HK-2 (cell line): ENCODE measurements at regions not wholly inside any gene's neighbourhood (a gene's known extent, or its start where the extent isn't known, plus 50 kb on each side); places are given as distances from the start of the nearest gene placed in this dataset.
"Not testable (repeated sequence)": the region's sequence is repeated elsewhere in the genome, so short reads cannot be mapped to it uniquely, and the experiment has no call there.

Source experiments
- DNase-seq: peaks from one replicate; pipeline ENCODE4 v3.0.0-alpha.2; 2018; ENCODE audit not compliant: unreplicated experiment

DNA sequence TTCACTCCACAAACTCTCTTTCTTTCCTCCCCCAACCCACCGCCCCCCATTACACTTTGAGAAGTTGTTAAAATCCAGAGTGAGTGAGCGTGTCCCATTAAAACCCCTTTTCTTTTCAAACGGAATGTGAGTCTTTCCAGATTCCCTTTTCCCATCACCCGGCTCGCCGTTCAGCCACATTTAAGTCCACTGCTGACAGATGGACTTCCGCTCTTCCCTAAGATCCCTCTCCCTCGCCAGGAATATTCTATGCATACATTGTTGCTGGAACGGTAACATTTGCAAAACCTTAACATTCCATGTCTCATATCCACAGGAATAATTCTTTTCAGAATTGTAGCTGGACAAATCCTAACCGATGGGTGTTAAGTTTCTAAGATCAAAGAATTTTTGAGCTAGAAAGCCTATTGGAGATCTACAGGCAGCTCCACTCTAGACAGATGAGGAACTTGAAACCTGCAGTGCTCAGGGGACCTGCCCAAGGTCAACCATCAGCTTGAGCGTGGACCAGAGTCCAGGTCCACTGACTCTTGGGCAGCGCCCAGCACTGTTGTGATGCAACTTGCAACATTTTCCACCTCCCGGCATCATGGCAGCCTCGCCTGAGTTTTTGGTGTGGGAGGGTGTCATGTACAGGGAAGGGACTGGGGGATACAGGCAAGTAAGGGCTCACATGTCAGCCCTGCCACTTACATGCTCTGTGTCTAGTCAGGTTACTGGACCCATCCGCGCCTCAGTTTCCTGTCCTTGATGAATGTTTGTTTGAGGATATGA, 500.1 kb downstream of the CCDC171 start:
- no peak for DNase-seq

DNA sequence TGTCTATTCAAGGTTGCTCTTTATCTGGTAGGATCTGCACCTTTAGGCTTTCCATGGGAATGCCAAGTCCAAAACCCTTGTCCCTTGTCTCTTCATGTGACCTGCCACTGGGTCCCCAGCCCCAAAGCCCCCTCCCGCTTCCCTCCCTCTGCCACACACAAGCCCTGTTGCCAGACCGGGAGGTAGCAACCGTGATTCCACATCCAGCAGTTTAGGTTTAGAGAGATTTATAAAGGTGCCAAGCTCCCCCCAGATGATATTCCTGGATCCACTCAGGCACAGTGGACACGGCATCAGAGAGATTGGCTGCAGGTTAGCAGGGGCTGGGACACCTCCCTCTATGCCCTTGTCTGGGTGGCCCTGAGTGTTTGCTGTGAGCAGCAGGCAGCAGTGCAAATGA, 504.7 kb downstream of the CCDC171 start:
- DNase-seq = no peak

DNA sequence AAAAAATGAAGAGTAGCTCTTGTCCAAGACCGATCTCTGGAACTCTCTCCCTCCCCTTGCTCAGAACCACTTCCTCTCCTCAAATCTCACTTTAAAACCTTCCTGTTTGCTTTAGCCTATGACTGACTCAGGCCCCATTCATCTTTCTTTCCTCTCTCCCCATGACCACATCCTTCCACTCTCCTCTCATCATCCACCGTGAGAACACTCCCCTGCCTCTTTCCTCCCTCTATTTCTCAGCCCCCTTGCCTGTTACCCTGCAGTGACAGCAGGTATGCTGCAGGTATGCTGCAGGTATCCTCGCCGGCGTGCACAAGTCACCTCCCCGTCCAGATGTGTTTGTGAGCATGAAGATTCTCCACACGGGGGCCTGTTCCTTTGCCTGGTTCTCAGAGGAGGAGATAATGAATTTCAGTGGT, 505.3 kb downstream of the CCDC171 start:
- peak; percentile 14 for DNase-seq

DNA sequence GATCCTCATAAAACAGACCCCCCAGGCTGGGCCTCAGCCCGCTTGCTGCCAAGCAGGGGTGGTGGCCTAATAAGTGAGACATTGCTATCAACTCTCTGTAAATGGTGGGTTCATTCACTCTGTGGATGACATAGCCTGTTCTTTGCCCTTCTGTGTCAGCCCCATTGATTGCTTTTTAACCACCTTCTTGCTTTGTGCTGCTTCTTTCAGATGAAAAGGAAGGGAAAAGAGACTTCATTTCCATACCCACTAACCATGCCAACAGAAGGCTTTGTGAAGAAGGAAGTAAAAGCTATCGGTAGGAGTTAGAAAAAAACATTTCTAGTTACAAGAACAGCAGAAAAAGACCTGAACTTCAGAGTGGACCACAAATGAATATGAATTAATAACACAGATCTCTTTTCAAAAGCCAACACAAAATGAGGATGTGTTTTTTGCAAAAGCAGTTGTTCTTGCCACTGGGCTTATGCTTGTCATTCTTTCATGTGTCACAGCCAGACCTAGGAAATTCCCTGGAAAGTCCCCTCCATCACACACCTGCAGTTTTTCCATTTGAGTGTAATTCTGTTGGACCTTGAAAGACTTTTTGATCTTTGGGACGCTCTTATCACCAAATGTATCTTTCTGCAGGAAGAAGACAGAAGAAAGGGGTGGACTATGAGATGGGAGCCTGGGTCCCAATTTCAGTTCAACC, 507.7 kb downstream of the CCDC171 start:
- no peak for DNase-seq

DNA sequence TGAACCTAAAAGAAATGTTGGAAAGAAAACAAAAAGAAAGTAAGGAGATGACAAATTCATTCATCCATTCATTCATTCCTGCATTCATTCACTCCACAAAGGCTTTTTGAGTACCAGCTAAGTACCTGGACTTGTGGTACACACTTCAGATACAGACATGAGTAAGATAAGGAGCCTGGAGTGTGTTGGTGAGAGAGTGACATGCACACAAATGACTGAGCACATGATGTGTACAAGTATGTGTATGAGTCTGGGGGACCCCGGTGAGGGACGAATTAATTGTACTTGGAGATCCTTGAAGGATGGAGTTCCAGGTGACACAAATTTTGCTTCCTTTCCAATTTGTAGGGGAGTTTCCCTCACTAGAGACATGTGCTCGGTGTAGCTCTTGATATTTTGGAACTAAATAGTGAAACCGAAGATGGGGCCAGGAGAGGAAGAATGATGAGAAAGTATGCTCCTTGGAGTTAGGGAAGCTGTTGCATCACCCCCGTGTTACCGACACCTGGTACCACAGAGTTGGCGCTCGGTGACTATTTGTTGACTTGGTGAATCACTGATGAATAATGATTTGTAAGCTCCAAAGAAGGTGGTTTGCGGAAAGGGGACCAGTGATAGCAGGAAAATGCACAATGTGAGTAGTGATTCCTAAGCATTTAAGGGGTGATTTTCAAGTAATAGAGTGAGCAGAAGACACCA, 509.8 kb downstream of the CCDC171 start:
- peak; percentile 46 for DNase-seq

DNA sequence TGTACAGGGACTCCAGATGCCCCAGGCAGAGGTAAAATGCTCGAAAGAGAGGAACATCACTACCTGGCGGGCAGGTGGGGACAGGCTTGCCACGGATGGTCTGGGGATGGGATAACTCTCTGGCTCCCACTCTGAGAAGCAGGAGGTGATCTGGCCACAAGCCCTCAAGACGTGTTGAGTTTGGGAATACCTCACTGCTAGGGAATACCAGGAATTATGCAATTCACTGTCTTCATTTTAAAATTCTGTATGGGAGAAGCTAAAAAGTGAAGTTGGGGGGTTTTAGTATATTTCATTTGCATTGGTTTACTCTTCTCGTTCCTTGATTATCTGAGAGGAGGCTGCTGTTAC, 510.4 kb downstream of the CCDC171 start:
- no peak for DNase-seq

DNA sequence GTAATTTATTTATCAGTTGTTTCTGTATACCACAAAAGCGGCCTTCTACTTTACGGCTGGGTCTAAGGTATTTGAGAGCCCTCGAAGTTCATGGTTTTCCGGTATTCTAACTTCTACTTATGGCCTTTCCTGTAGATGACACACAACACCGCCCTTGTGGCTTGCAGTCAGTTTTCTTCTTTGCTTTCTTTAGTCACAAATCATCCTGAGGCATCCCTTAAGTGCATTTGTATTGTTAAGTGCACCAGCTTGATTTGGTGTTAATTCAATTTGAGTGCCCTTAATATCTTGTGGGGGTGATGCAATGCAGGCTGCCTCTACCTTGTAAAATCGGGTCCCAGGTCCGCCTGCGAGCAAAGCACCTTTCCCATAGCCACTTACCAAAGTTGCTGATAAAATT, 511.9 kb downstream of the CCDC171 start:
- DNase-seq = no peak

DNA sequence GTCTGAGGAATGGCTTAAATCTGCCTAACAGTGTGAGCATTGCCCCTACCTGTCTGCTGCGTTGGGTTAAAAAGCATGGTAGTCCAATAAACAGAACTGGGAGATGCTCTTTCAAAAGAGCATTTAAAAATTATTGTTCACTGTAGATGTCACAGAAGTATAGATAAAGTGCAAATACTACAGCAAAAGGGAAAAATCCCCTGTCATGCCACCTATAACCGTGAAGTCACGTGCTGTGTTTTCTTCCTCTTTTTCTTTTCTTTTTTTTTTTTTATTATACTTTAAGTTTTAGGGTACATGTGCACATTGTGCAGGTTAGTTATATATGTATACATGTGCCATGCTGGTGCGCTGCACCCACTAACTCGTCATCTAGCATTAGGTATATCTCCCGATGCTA, 513.4 kb downstream of the CCDC171 start:
- not testable (repeated sequence) for DNase-seq

DNA sequence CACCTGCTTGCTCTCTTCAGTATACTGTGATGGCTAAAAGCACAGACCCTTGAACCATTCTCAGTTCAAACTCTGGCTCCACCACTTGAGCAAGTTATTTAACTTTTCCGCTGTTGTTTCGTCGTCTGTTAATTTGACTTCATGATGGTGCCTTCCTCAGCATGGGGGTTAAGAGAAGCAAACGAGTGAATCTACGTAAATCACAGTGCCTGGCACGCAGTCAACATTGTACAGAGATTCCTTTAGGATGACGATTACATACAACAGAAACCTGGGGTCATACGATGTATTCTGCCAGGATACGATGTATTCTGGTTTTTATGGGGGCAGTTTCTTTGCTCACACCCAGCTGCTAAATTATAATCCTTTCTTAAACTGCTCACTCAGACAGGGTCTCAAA, 515.6 kb downstream of the CCDC171 start:
- no peak for DNase-seq

DNA sequence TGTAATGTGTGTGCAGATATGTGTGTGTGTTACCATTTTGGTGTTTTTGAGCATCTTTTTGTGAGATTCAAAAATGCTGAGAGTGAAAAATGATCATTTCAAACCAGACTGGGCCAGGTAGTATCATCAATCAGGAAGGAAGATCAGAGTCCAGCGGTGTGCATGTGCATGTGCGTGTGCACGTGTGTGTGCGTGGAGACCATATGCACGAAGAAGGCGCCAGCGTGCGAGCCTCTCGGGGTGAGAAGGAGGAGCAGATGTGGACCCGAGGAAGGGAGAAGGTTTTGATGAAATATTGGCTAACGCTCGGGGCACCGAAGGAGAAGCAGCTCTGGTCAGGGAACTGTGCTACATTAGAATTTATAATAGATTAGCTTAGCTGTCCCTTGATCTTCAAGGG, 516.4 kb downstream of the CCDC171 start:
- DNase-seq = no peak

DNA sequence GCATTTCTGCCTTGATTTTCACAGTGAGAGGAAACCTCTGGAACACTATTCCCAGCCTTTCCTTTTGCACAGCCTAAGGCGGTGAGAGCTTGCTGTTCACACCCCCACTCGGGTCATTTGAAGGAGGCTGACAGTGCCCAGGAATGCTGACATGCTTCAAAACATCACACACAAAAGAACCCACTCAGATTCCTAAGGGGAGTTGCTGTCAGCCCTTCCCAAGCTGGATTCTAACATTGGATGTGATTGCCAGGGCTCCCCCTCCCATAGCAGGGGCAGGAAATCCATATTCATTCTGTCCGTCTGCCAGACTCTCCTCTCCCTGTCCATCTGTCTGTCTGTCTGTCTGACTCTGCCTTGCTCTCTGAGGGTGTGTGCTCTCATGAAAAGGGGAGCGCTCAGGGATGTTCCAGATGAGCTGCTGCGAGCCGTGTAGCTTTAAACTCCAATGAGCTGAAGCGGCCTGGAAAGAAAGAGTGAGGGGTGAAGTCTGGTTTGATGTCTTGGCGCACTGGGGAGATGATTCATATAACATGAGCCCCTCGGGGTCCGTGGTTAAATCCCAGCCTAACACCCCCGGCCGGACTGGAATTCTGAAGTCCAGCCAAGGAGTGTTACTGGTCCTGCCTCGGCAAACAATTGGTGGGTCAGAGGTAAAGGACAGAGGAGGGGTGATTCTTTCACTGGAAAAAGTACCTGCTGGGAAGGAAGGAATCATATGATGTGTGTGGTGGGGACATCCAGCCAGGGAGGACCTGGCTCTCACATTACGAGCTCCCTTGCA, 517.0 kb downstream of the CCDC171 start:
- no peak for DNase-seq

DNA sequence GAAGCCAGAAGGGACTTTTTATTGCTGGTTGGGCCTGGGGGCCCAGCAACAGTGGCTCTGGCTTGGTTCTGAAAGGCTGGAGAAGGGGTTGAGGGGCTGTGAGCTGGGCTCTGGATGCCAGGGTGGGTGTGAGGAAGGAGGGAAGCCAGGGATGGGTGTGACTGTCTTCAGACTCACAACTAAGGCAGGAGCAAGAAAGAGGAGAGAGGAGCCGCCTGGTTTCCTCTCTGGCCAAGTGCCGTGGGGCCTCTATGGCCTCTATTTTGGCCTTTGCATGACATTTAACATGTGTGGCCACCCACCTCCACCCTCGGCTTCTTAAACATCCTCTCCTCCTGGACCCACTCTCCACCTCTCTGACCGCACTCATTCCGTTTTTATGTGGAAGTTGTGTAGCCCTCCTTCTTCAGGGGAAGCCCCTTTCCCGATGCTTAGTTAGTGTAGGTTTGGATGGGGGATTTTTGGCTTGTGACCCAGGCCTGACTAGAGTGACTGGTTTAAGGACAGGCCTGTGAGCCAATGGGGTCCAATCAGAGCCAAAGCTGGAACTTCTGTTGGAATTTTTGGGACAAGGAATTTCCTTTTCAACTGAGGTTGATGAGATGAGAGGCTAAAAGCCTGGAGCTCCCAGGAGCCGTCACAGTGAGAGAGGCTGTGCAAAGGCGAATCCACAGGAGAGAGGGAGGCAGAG, 517.8 kb downstream of the CCDC171 start:
- DNase-seq = no peak

DNA sequence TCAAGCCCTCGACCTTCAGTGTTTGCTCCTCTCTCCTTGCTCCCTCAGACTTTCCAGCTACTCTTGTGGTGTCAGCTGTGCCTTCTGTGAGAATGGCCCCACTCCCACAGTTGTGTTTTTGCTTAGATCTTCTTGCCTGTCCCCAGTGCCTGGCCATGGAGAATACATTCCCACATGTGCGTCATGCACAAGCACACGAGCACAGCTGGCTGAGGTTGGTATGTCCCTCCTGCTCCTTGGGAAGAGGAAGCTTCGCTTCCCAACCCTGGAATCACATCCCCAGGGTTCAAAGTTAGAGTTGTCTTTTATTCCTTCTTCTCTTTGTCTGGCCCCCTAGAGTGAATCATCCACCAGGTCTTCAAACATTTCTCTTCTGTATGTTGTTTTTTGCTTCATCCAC, 518.6 kb downstream of the CCDC171 start:
- no peak for DNase-seq

DNA sequence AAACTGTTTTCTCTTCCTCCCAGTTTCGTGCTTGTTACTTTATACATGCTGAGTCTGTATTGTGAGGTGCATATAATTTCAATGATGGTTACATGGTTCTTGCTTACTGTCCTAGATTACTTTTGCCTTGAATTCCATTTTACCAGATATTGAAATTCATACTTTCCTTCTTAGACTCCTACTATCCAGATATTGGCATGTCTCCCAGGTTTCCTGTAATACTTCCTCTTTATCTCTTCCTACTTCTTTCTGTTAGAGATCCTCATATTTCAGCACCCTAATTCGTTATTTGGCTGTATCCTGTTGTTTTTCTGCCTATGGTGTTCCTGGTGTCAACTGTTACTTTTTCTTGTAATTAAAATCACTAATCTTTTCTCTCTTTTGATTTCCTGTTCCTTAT, 522.1 kb downstream of the CCDC171 start:
- no peak for DNase-seq

DNA sequence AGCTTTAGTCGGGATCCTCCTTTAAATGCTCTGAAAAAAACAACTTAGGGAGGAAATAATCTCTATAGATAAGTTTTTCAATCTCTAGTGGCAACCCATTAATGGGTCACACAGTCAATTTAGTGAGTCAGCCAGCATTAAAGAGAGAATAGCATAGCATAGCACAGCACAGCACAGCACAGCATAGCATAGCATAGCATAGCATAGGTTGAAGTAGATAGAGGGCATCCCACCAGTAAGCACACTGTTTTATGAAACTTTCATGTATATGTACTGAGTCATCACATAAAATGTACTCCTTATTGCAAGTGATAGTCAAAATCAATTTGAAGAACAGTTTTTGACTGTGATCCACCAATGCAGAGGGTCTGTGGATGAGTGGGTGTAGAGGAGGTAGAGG, 522.9 kb downstream of the CCDC171 start:
- DNase-seq = no peak

DNA sequence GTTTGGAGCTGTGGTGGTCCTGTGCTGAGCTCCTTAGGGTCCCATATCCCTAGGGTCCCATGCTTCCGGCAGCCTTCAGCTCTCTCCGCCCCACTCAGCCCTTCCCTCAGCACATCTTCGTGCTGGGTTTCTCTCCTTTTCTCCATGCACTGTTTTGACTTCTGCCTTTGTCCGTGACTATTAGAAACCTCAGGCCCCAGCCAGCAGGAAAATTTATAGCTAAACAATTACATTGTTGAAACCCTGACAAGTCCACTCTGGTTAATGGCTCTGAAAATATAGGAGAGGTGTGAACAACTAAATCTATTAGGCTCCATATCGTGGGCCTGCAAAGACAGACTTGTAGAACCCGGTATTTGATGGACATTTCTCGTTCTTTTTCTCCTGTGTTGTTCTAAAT, 523.7 kb downstream of the CCDC171 start:
- no peak for DNase-seq

DNA sequence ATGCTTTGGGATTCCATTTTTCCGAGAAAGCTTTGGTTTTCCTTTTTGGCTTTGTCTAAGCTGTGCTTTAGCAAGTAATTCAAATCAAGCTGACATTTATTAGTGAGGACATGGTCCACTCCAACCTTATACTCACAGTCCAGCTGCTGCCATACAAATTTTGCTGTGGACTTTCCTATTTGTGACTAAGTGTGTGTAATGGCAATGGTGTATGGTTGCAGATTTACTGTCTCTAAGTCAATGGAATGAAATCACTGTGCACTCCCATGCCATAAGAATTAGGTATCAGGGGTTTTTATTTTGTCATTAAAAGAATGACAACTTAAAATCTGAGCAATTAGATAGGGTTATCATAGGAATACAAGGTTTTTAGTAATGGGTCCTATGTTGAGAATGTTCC, 530.0 kb downstream of the CCDC171 start:
- DNase-seq = no peak

DNA sequence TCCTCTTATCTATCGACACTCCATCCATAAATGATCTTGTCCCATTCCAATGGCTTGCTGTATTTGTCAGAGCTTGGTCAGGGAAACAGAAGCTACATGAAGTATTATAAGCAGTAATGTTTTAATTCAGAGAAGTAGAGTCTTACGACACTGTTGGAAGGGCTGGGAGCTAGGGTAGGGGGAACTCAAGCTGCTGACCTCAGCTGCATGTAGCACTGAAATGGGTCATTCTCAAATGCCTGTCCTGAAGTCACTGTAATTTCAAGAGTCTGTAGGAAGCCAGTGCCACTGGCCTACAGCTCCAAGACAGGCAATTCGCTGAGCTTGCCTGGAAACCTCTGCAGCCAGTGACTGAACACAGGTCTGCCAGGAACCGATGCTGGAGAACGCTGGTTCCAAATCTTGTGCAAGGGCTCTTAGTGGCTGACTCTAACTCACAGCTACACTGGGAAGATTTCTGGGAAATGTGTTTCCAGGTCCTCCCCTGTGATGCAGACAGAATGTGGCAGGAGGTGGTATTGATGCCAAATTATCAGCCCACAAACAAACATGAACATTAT, 532.4 kb downstream of the CCDC171 start:
- DNase-seq = no peak

DNA sequence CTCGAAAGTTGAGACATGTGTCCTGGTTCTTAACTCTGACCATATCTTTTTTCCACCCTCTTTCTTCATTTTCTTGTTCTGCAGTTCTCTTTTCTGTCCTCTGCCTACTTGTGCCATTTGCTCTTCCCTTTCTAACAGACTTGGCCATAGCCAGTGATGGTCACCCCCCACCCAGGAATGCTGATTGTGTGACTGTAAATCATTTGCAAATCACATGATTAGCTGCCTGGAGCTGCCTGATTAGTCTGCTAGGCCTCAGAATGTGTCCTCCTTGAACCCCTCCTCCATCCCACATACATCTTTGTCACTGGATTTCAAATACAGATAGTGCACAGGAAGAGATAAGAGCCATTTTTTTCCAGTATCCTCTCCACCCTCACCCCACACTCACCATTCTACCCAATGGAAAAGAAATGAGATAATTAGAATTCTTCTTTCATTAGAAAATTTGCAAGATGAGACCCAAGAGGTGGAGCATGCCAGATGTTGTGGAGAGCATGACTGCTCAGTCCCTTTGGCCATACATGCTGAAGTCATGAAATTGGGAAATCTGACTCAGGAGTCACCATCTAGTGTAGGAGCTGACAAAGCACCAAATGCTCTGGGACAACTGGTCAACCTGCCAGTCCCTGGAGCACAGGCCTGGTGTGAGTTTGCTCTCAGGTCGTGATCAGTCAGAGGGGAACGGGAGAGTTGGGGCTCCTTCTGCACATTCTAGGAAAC, 538.2 kb downstream of the CCDC171 start:
- DNase-seq = no peak
